Non-pigmented ciliary epithelial cell (primary cell): ENCODE measurements at regions not wholly inside any gene's neighbourhood (a gene's known extent, or its start where the extent isn't known, plus 50 kb on each side); places are given as distances from the start of the nearest gene placed in this dataset.
"Not testable (repeated sequence)": the region's sequence is repeated elsewhere in the genome, so short reads cannot be mapped to it uniquely, and the experiment has no call there.

Source experiments
- DNase-seq: peaks from one replicate; pipeline ENCODE4 v3.0.0-alpha.2; 2010; ENCODE audit warnings: low read depth

DNA sequence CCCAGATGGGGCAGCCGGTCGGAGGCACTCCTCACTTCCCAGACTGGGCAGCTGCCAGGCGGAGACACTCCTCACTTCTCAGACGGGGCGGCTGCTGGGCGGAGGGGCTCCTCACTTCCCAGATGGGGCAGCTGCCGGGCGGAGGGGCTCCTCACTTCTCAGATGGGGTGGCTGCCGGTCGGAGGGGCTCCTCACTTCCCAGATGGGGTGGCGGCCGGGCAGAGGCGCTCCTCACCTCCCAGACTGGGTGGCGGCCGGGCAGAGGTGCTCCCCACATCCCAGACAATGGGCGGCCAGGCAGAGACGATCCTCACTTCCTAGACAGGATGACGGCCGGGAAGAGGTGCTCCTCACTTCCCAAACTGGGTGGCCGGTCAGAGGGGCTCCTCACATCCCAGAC is 55.2 kb upstream of the DHRS4 start:
- not testable (repeated sequence) for DNase-seq

DNA sequence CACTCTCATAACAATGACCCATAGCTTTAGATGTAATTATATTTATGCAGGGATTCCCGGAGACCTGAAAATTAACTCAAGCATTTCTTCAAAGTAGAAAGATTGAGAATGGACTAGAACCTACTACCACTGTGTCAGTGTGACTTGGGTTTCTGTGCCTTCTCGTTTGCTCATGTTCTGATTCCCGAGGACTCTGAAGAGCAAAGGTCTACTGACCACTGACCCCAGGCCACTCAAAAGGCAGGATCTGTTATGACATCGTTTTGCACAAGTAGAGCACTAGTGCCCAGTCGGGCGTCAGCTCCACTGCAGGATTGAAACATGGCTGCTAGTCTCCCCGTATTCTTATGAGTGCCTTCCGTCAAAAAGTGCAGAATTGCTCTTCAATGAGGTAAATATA is 53.8 kb upstream of the DHRS4 start:
- DNase-seq, result no peak

DNA sequence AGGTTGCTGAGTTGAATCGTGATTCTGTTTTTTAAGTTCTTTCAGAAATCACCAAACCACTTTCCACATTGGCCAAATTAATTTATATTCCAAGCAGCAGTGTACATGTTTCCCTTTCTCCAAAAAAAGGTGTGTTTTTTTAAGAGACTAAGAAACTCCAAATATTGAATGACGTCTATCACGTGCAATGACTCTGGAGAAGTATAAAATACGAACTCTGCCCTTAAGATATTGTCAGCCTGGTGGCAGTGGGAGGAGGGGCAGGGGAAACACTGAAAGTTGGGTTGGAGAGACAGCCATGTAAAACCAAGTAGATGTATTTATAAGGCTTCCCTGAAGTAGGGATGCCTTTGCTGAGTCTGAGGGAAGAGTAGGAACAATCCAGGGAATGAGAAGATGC is 50.1 kb upstream of the DHRS4 start:
- DNase-seq, result no peak
